ENCODE measurements at regions not wholly inside any gene's neighbourhood (a gene's known extent, or its start where the extent isn't known, plus 50 kb on each side); places are given as distances from the start of the nearest gene placed in this dataset.

GRCh38 chr1:232696466-232696865, 66.5 kb upstream of the SIPA1L2 start:
- H3K36me3 ChIP-seq (ENCODE audit: control insufficient read depth in 1 of 2, insufficient read depth in 2 of 2, low read length in 2 of 2), result no peaks in the 10 kb centered on the region
- no peaks in the 10 kb centered on the region for H3K79me2 ChIP-seq (ENCODE audit: insufficient read depth, low read length)
- H3K27ac ChIP-seq (ENCODE audit: low read depth, low read length), result no peak overlapping the region
- no peaks in the 10 kb centered on the region for H3K9me2 ChIP-seq (ENCODE audit: insufficient read depth)
- H3K4me2 ChIP-seq (ENCODE audit: low read length), result no peak overlapping the region
- no peaks in the 10 kb centered on the region for H4K20me1 ChIP-seq (ENCODE audit: insufficient read depth)
- H3K4me3 ChIP-seq (replicated peaks in 1 of 2; ENCODE audit: low read depth in 1 of 2, low read length in 2 of 2), result no peak overlapping the region
- ChIA-PET RAD21 (ENCODE audit: low non-redundant PET in 1 of 2, low total read pairs in 2 of 2, uncharacterized antibody in 2 of 2, unreplicated experiment in 2 of 2) (no interaction called here), CTCF (no interaction called here), POLR2A (no interaction called here)
- H3K9ac ChIP-seq (ENCODE audit: low read length), result no peak overlapping the region
- no peak overlapping the region for H2AFZ ChIP-seq (ENCODE audit: low read depth, low read length, poor library complexity, severe bottlenecking)
- H3K4me1 ChIP-seq (ENCODE audit: control insufficient read depth in 1 of 2, insufficient read depth in 2 of 2, low read length in 2 of 2), result no peaks in the 10 kb centered on the region
- DNase-seq (ENCODE audit: low read depth, low spot score) (no peak), ATAC-seq (no peak)
- BruUV-seq (replicated peaks), result no TSS peak
- TF ChIP-seq SIN3A (IDR thresholded peaks at IDR 0.05; ENCODE audit: low read depth) (no peak), SP1 (IDR thresholded peaks at IDR 0.05; ENCODE audit: low read depth) (no peak), EZH2phosphoT487 (IDR thresholded peaks at IDR 0.05; ENCODE audit: borderline replicate concordance) (no peak), ZNF274 (IDR thresholded peaks at IDR 0.05; ENCODE audit: low read depth, low read length) (no peak)
- intact Hi-C loops (cut with micrococcal nuclease), result no loop called here
- H3K27me3 ChIP-seq (ENCODE audit: insufficient read depth, low read length), result peaks cover 12% of the 10 kb centered on the region; the same call in 1 of the 2 replicates
- no peaks in the 10 kb centered on the region for H3K9me3 ChIP-seq (ENCODE audit: control insufficient read depth in 1 of 2, insufficient read depth in 1 of 2, low read depth in 1 of 2, low read length in 2 of 2)

- no peaks in the 10 kb centered on the region for H3K9me2 ChIP-seq (ENCODE audit: insufficient read depth)
- H3K27me3 ChIP-seq (ENCODE audit: insufficient read depth, low read length), result peaks cover 12% of the 10 kb centered on the region; the same call in 1 of the 2 replicates
- ATAC-seq (no peak), DNase-seq (ENCODE audit: low read depth, low spot score) (no peak)
- BruUV-seq (replicated peaks), result no TSS peak
- ChIA-PET POLR2A (no interaction called here), CTCF (no interaction called here), RAD21 (ENCODE audit: low non-redundant PET in 1 of 2, low total read pairs in 2 of 2, uncharacterized antibody in 2 of 2, unreplicated experiment in 2 of 2) (no interaction called here)
- H3K9me3 ChIP-seq (ENCODE audit: control insufficient read depth in 1 of 2, insufficient read depth in 1 of 2, low read depth in 1 of 2, low read length in 2 of 2), result no peaks in the 10 kb centered on the region
- TF ChIP-seq CEBPB (IDR thresholded peaks at IDR 0.05; ENCODE audit: low read depth) (no peak), CBX3 (IDR thresholded peaks at IDR 0.05; ENCODE audit: low read depth) (no peak), EZH2 (IDR thresholded peaks at IDR 0.05) (no peak), ZBTB33 (IDR thresholded peaks at IDR 0.05; ENCODE audit: extremely low read depth, insufficient replicate concordance, low read length) (no peak), TCF7L2 (IDR thresholded peaks at IDR 0.05; ENCODE audit: borderline replicate concordance, extremely low read depth, insufficient read depth, insufficient read length) (no peak), SP1 (IDR thresholded peaks at IDR 0.05; ENCODE audit: low read depth) (no peak), POLR2AphosphoS5 (IDR thresholded peaks at IDR 0.05; ENCODE audit: low read depth, low read length) (no peak), YY1 (IDR thresholded peaks at IDR 0.05; ENCODE audit: extremely low read depth, insufficient replicate concordance, low read depth, low read length) (no peak)
- TF ChIP-seq, protein P1, sequence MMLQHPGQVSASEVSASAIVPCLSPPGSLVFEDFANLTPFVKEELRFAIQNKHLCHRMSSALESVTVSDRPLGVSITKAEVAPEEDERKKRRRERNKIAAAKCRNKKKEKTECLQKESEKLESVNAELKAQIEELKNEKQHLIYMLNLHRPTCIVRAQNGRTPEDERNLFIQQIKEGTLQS (IDR thresholded peaks at IDR 0.05), result no peak
- no peak overlapping the region for H3K9ac ChIP-seq (ENCODE audit: low read length)
- H3K27ac ChIP-seq (ENCODE audit: low read depth, low read length), result no peak overlapping the region
- H3K36me3 ChIP-seq (ENCODE audit: control insufficient read depth in 1 of 2, insufficient read depth in 2 of 2, low read length in 2 of 2), result no peaks in the 10 kb centered on the region
- no peak overlapping the region for H3K4me3 ChIP-seq (replicated peaks in 1 of 2; ENCODE audit: low read depth in 1 of 2, low read length in 2 of 2)
- H4K20me1 ChIP-seq (ENCODE audit: insufficient read depth), result no peaks in the 10 kb centered on the region
- no peaks in the 10 kb centered on the region for H3K4me1 ChIP-seq (ENCODE audit: control insufficient read depth in 1 of 2, insufficient read depth in 2 of 2, low read length in 2 of 2)
- H3K4me2 ChIP-seq (ENCODE audit: low read length), result no peak overlapping the region
- no peaks in the 10 kb centered on the region for H3K79me2 ChIP-seq (ENCODE audit: insufficient read depth, low read length)
- H2AFZ ChIP-seq (ENCODE audit: low read depth, low read length, poor library complexity, severe bottlenecking), result no peak overlapping the region
- intact Hi-C loops (cut with micrococcal nuclease), result no loop called here
Measured at GRCh38 chr1:232697187-232697822, 67.4 kb upstream of the SIPA1L2 start.
